Mononuclear cell (primary cell): ENCODE measurements at regions not wholly inside any gene's neighbourhood (a gene's known extent, or its start where the extent isn't known, plus 50 kb on each side); places are given as distances from the start of the nearest gene placed in this dataset.
"Not testable (repeated sequence)": the region's sequence is repeated elsewhere in the genome, so short reads cannot be mapped to it uniquely, and the experiment has no call there.

Experiments
- H3K27me3 ChIP-seq: 2 replicates; pipeline ENCODE4 v1.6.0; 2011; ENCODE audit warnings: low read length, control low read depth; ENCODE audit not compliant: insufficient read depth
- H3K4me1 ChIP-seq: 2 replicates; pipeline ENCODE4 v1.5.1; 2011; ENCODE audit warnings: mild to moderate bottlenecking, low read length, control low read depth; ENCODE audit not compliant: insufficient read depth
- H3K4me3 ChIP-seq: 2 replicates; pipeline ENCODE4 v1.5.1; 2011; ENCODE audit warnings: mild to moderate bottlenecking, low read length, moderate library complexity
- H3K9me3 ChIP-seq: 2 replicates; pipeline ENCODE4 v1.5.1; 2011; ENCODE audit warnings: low read depth, mild to moderate bottlenecking, control low read depth, low read length

GRCh38 chr7:66413379-66414114 lies 208.4 kb downstream of the TPST1 start:
- peaks cover 15% of the 10 kb centered on the region for H3K4me1 ChIP-seq
- H3K27me3 ChIP-seq: no peaks in the 10 kb centered on the region
- no peaks in the 10 kb centered on the region for H3K9me3 ChIP-seq
- peak overlapping the region; percentile 39 for H3K4me3 ChIP-seq

- Histone ChIP-seq H3K27me3 (no peaks in the 10 kb centered on the region), H3K4me1 (peaks cover 15% of the 10 kb centered on the region), H3K4me3 (no peak overlapping the region), H3K9me3 (no peaks in the 10 kb centered on the region)
Observed at GRCh38 chr7:66415659-66416265, 210.6 kb downstream of the TPST1 start.

- Histone ChIP-seq H3K9me3 (no peaks in the 10 kb centered on the region), H3K4me1 (peaks cover 10% of the 10 kb centered on the region), H3K27me3 (no peaks in the 10 kb centered on the region), H3K4me3 (no peak overlapping the region)
Observed at GRCh38 chr7:66418537-66418936, 210.1 kb upstream of the KCTD7 start.

- Histone ChIP-seq H3K9me3 (no peaks in the 10 kb centered on the region), H3K27me3 (no peaks in the 10 kb centered on the region), H3K4me3 (no peak overlapping the region), H3K4me1 (peaks cover 3% of the 10 kb centered on the region)
Observed at GRCh38 chr7:66419210-66419609, 209.5 kb upstream of the KCTD7 start.

- no peaks in the 10 kb centered on the region for H3K4me1 ChIP-seq
- H3K27me3 ChIP-seq: no peaks in the 10 kb centered on the region
- no peak overlapping the region for H3K4me3 ChIP-seq
- no peaks in the 10 kb centered on the region for H3K9me3 ChIP-seq
Observed at GRCh38 chr7:66421830-66422475, 206.7 kb upstream of the KCTD7 start.

- no peaks in the 10 kb centered on the region for H3K9me3 ChIP-seq
- H3K27me3 ChIP-seq: no peaks in the 10 kb centered on the region
- H3K4me1 ChIP-seq: no peaks in the 10 kb centered on the region
- no peak overlapping the region for H3K4me3 ChIP-seq
Observed at GRCh38 chr7:66423729-66424128, 205.0 kb upstream of the KCTD7 start.

GRCh38 chr7:66426332-66426731 lies 202.3 kb upstream of the KCTD7 start:
- H3K27me3 ChIP-seq: no peaks in the 10 kb centered on the region

GRCh38 chr7:66426996-66427395 lies 201.7 kb upstream of the KCTD7 start:
- no peak overlapping the region for H3K4me3 ChIP-seq
- no peaks in the 10 kb centered on the region for H3K9me3 ChIP-seq
- H3K4me1 ChIP-seq: no peaks in the 10 kb centered on the region
- H3K27me3 ChIP-seq: no peaks in the 10 kb centered on the region

More at GRCh38 chr7:66426332-66426731, 202.3 kb upstream of the KCTD7 start:
- Histone ChIP-seq H3K4me1 (no peaks in the 10 kb centered on the region), H3K9me3 (no peaks in the 10 kb centered on the region), H3K4me3 (no peak overlapping the region)

GRCh38 chr7:66427956-66428355 lies 200.7 kb upstream of the KCTD7 start:
- Histone ChIP-seq H3K4me3 (no peak overlapping the region), H3K4me1 (no peaks in the 10 kb centered on the region), H3K9me3 (no peaks in the 10 kb centered on the region), H3K27me3 (no peaks in the 10 kb centered on the region)

- H3K9me3 ChIP-seq: no peaks in the 10 kb centered on the region
- H3K27me3 ChIP-seq: no peaks in the 10 kb centered on the region
- no peak overlapping the region for H3K4me3 ChIP-seq
- H3K4me1 ChIP-seq: no peaks in the 10 kb centered on the region
Observed at GRCh38 chr7:66429498-66430163, 199.1 kb upstream of the KCTD7 start.

- no peaks in the 10 kb centered on the region for H3K9me3 ChIP-seq
- no peak overlapping the region for H3K4me3 ChIP-seq
- no peaks in the 10 kb centered on the region for H3K27me3 ChIP-seq
- H3K4me1 ChIP-seq: no peaks in the 10 kb centered on the region
Observed at GRCh38 chr7:66430164-66430545, 198.5 kb upstream of the KCTD7 start.

GRCh38 chr7:66438703-66439405 lies 189.8 kb upstream of the KCTD7 start:
- H3K4me3 ChIP-seq, H3K9me3 ChIP-seq, H3K27me3 ChIP-seq, H3K4me1 ChIP-seq: not testable (repeated sequence)

GRCh38 chr7:66442385-66442784 lies 186.3 kb upstream of the KCTD7 start:
- H3K9me3 ChIP-seq: no peaks in the 10 kb centered on the region
- no peaks in the 10 kb centered on the region for H3K27me3 ChIP-seq
- no peaks in the 10 kb centered on the region for H3K4me1 ChIP-seq
- H3K4me3 ChIP-seq: no peak overlapping the region

- Histone ChIP-seq H3K27me3 (no peaks in the 10 kb centered on the region), H3K9me3 (no peaks in the 10 kb centered on the region), H3K4me3 (no peak overlapping the region), H3K4me1 (no peaks in the 10 kb centered on the region)
Observed at GRCh38 chr7:66443946-66444345, 184.7 kb upstream of the KCTD7 start.

- not testable (repeated sequence) for H3K9me3 ChIP-seq, H3K4me1 ChIP-seq, H3K27me3 ChIP-seq, H3K4me3 ChIP-seq
Observed at GRCh38 chr7:66447007-66447406, 181.7 kb upstream of the KCTD7 start.
